Esophagus squamous epithelium (tissue), 5 donors: ENCODE measurements at regions not wholly inside any gene's neighbourhood (a gene's known extent, or its start where the extent isn't known, plus 50 kb on each side); places are given as distances from the start of the nearest gene placed in this dataset.

ENCODE experiments used
- DNase-seq: peaks from one replicate; lab custom pipeline; 2025; lab: John Stamatoyannopoulos, UW
- H3K27ac ChIP-seq, 4 donors: fragments of 200-600 bp; sonication (generic); one replicate each; pipeline ENCODE4 v1.5.1; 2016 to 2019; ENCODE audit warnings: mild to moderate bottlenecking in 1 of 4
- H3K27me3 ChIP-seq, 4 donors: fragments of 200-600 bp; sonication (generic); 1 replicate in 3 of 4; 2 replicates in 1 of 4; pipeline versions ENCODE4 v1.5.1 to v1.6.0; 2017 to 2021; ENCODE audit warnings: antibody characterized with exemption in 1 of 4
- H3K36me3 ChIP-seq, 3 donors: fragments of 200-600 bp; sonication (generic); one replicate each; pipeline ENCODE4 v1.5.1; 2016 to 2019
- H3K4me1 ChIP-seq, 3 donors: fragments of 200-600 bp; sonication (generic); one replicate each; pipeline ENCODE4 v1.5.1; 2017 to 2019
- H3K4me3 ChIP-seq, 4 donors: fragments of 200-600 bp; sonication (generic); 1 replicate in 3 of 4; 2 replicates in 1 of 4; pipeline ENCODE4 v1.5.1; 2016 to 2019; ENCODE audit warnings: mild to moderate bottlenecking in 2 of 4, moderate library complexity in 1 of 4
- H3K9me3 ChIP-seq, 3 donors: fragments of 200-600 bp; sonication (generic); one replicate each; pipeline ENCODE4 v1.5.1; 2016 to 2019
- POLR2A ChIP-seq, 4 donors: fragments of 450-650 bp; IDR thresholded peaks; one replicate each; pipeline ENCODE4 v1.6.1; 2017; ENCODE audit warnings: antibody characterized with exemption in 4 of 4, mild to moderate bottlenecking in 4 of 4, moderate library complexity in 3 of 4
- WGBS, 2 donors: methylation state at CpG; one replicate each; pipeline ENCODE4 v1.1.5; 2018; 5-methylcytosine and 5-hydroxymethylcytosine counted together
- intact Hi-C: fragments of 100-400 bp; cut with DNase I; formaldehyde crosslinking; loops from one replicate; pipeline ENCODE4 v1.15.0; 2022
- TF ChIP-seq, protein P1 (sequence below), 6 experiments: fragments of 450-650 bp in 4 of 6; fragments of 200-600 bp in 2 of 6; sonication (generic) in 2 of 6; IDR thresholded peaks; one replicate each; pipeline ENCODE4 v1.5.1; 2016 to 2019; ENCODE audit warnings: antibody characterized with exemption in 6 of 6, mild to moderate bottlenecking in 4 of 6, moderate library complexity in 4 of 6
- donor health status: DM: yes; HTN: yes; CAD: no.

GRCh38 chr9:89849096-89849495, 244.3 kb downstream of the GADD45G start:
- intact Hi-C loops: no loop called here

DNA sequence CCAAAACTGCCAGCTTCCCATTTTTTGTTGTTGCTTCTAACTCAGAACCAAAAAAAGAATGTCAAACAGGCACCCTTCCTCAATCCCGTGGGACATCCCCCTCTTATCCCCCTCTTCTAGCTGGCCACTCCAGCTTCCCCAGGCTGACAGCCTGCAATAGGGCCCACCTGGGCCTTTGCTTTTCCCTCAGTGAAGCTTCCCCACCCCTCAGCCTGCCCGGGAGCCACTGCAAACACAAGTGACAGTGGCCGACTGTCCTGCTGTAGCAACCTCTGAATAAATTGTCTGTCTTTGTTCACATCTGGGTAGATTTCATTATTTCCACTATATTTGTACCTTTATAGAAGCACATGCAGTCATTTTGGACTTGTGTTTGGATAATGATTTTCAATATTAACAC, 245.3 kb downstream of the GADD45G start:
- Histone ChIP-seq H3K36me3 (no peaks in the 10 kb centered on the region), H3K27ac (peak overlapping the region in 1 of 4 donors; percentile 48), H3K4me1 (peaks cover 0 to 20% (median 3%) of the 10 kb centered on the region in 3 donors), H3K4me3 (no peak overlapping the region), H3K9me3 (no peaks in the 10 kb centered on the region), H3K27me3 (peaks cover 0 to 22% (median 0%) of the 10 kb centered on the region in 4 donors)
- TF ChIP-seq, protein P1, sequence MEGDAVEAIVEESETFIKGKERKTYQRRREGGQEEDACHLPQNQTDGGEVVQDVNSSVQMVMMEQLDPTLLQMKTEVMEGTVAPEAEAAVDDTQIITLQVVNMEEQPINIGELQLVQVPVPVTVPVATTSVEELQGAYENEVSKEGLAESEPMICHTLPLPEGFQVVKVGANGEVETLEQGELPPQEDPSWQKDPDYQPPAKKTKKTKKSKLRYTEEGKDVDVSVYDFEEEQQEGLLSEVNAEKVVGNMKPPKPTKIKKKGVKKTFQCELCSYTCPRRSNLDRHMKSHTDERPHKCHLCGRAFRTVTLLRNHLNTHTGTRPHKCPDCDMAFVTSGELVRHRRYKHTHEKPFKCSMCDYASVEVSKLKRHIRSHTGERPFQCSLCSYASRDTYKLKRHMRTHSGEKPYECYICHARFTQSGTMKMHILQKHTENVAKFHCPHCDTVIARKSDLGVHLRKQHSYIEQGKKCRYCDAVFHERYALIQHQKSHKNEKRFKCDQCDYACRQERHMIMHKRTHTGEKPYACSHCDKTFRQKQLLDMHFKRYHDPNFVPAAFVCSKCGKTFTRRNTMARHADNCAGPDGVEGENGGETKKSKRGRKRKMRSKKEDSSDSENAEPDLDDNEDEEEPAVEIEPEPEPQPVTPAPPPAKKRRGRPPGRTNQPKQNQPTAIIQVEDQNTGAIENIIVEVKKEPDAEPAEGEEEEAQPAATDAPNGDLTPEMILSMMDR (IDR thresholded peaks at IDR 0.05): no peak
- no peak for TF ChIP-seq POLR2A (IDR thresholded peaks at IDR 0.05)
- 82% methylated on average over 3 of the region's 3 CpGs for WGBS, 2 donors
- intact Hi-C loops: no loop called here
- DNase-seq: no peak

More at GRCh38 chr9:89849096-89849495, 244.3 kb downstream of the GADD45G start:
- Histone ChIP-seq H3K9me3 (no peaks in the 10 kb centered on the region), H3K27me3 (peaks cover 0 to 14% (median 0%) of the 10 kb centered on the region in 4 donors), H3K27ac (no peak overlapping the region), H3K36me3 (no peaks in the 10 kb centered on the region), H3K4me3 (no peak overlapping the region), H3K4me1 (peaks cover 2 to 31% (median 3%) of the 10 kb centered on the region in 3 donors)
- DNase-seq: no peak
- TF ChIP-seq, protein P1 (IDR thresholded peaks at IDR 0.05): no peak
- TF ChIP-seq POLR2A (IDR thresholded peaks at IDR 0.05): no peak
- WGBS, 2 donors: 69 to 81% methylated on average over 5 of the region's 5 CpGs

- TF ChIP-seq POLR2A (IDR thresholded peaks at IDR 0.05): no peak
- TF ChIP-seq, protein P1 (IDR thresholded peaks at IDR 0.05): no peak
- 30 to 33% methylated on average over 7 of the region's 7 CpGs for WGBS, 2 donors
- intact Hi-C loops: no loop called here
- Histone ChIP-seq H3K4me3 (no peak overlapping the region), H3K27ac (peak overlapping the region in 1 of 4 donors; percentile 48), H3K36me3 (no peaks in the 10 kb centered on the region), H3K4me1 (peaks cover 0 to 18% (median 3%) of the 10 kb centered on the region in 3 donors), H3K9me3 (no peaks in the 10 kb centered on the region), H3K27me3 (peaks cover 0 to 22% (median 0%) of the 10 kb centered on the region in 4 donors)
- no peak for DNase-seq
These were observed 246.0 kb downstream of the GADD45G start for GRCh38 chr9:89850631-89851325.

- peaks cover 0 to 22% (median 0%) of the 10 kb centered on the region in 4 donors for H3K27me3 ChIP-seq
- 80 to 82% methylated on average over 5 of the region's 5 CpGs for WGBS, 2 donors
- no peaks in the 10 kb centered on the region for H3K36me3 ChIP-seq
- peaks cover 0 to 18% (median 3%) of the 10 kb centered on the region in 3 donors for H3K4me1 ChIP-seq
- no peak overlapping the region for H3K4me3 ChIP-seq
- H3K9me3 ChIP-seq: no peaks in the 10 kb centered on the region
- H3K27ac ChIP-seq: no peak overlapping the region
- no peak for TF ChIP-seq POLR2A (IDR thresholded peaks at IDR 0.05)
- TF ChIP-seq, protein P1 (IDR thresholded peaks at IDR 0.05): no peak
- intact Hi-C loops: no loop called here
- DNase-seq: no peak
These were observed 248.3 kb downstream of the GADD45G start for GRCh38 chr9:89853161-89853560.

DNA sequence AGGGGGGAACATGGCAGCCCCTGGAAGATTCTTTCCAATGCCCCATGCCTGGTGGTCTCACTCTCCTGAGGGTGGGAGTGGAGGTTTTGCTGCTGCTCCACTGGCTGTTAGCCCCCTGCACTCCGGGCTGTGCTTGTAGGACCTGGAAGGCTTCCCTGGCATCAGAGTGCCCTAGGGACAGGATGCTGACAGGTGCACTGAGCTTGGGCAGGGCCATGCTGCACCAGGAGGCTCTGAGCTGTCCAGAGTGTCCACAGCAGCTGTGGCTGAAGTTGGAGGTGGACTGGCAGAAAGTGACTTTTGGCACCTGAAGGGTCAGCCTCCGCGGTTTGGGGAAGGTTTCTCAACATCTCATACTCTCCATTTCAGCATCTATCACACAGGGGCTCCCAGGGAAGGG, 249.1 kb downstream of the GADD45G start:
- Histone ChIP-seq H3K36me3 (no peaks in the 10 kb centered on the region), H3K4me1 (peaks cover 0 to 18% (median 3%) of the 10 kb centered on the region in 3 donors), H3K4me3 (no peak overlapping the region), H3K27me3 (peaks cover 0 to 22% (median 0%) of the 10 kb centered on the region in 4 donors), H3K9me3 (no peaks in the 10 kb centered on the region), H3K27ac (no peak overlapping the region)
- no peak for DNase-seq
- 100% methylated on average over 2 to 3 of the region's 3 CpGs for WGBS, 2 donors
- intact Hi-C loops: no loop called here
- no peak for TF ChIP-seq POLR2A (IDR thresholded peaks at IDR 0.05)
- TF ChIP-seq, protein P1 (IDR thresholded peaks at IDR 0.05): no peak
